ENCODE measurements at regions not wholly inside any gene's neighbourhood (a gene's known extent, or its start where the extent isn't known, plus 50 kb on each side); places are given as distances from the start of the nearest gene placed in this dataset.

GRCh38 chr10:111885919-111886318, 297.6 kb downstream of the GPAM start:
- ChIA-PET POLR2A (no interaction called here), CTCF (no interaction called here)
- no peak overlapping the region for H3K27ac Mint-ChIP-seq
- H3K27me3 Mint-ChIP-seq (ENCODE audit: low read depth) = no peaks in the 10 kb centered on the region
- DNase-seq (ENCODE audit: low spot score) (no peak), ATAC-seq (no peak)
- no peak for TF ChIP-seq NFYB (CRISPR knock-in tag; conservative IDR thresholded peaks at IDR 0.05; ENCODE audit: low read depth)
- no peak for TF ChIP-seq SP1 (CRISPR knock-in tag; conservative IDR thresholded peaks at IDR 0.05)
- TF ChIP-seq, protein P1, sequence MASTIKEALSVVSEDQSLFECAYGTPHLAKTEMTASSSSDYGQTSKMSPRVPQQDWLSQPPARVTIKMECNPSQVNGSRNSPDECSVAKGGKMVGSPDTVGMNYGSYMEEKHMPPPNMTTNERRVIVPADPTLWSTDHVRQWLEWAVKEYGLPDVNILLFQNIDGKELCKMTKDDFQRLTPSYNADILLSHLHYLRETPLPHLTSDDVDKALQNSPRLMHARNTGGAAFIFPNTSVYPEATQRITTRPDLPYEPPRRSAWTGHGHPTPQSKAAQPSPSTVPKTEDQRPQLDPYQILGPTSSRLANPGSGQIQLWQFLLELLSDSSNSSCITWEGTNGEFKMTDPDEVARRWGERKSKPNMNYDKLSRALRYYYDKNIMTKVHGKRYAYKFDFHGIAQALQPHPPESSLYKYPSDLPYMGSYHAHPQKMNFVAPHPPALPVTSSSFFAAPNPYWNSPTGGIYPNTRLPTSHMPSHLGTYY (CRISPR knock-in tag; IDR thresholded peaks at IDR 0.05) = no peak
- no peak for TF ChIP-seq TCF7 (CRISPR knock-in tag; IDR thresholded peaks at IDR 0.05; ENCODE audit: low read depth)
- TF ChIP-seq, protein P2, sequence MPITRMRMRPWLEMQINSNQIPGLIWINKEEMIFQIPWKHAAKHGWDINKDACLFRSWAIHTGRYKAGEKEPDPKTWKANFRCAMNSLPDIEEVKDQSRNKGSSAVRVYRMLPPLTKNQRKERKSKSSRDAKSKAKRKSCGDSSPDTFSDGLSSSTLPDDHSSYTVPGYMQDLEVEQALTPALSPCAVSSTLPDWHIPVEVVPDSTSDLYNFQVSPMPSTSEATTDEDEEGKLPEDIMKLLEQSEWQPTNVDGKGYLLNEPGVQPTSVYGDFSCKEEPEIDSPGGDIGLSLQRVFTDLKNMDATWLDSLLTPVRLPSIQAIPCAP (CRISPR knock-in tag; IDR thresholded peaks at IDR 0.05) = no peak
- TF ChIP-seq CREM (CRISPR knock-in tag; IDR thresholded peaks at IDR 0.05) = no peak
- TF ChIP-seq, protein P3, sequence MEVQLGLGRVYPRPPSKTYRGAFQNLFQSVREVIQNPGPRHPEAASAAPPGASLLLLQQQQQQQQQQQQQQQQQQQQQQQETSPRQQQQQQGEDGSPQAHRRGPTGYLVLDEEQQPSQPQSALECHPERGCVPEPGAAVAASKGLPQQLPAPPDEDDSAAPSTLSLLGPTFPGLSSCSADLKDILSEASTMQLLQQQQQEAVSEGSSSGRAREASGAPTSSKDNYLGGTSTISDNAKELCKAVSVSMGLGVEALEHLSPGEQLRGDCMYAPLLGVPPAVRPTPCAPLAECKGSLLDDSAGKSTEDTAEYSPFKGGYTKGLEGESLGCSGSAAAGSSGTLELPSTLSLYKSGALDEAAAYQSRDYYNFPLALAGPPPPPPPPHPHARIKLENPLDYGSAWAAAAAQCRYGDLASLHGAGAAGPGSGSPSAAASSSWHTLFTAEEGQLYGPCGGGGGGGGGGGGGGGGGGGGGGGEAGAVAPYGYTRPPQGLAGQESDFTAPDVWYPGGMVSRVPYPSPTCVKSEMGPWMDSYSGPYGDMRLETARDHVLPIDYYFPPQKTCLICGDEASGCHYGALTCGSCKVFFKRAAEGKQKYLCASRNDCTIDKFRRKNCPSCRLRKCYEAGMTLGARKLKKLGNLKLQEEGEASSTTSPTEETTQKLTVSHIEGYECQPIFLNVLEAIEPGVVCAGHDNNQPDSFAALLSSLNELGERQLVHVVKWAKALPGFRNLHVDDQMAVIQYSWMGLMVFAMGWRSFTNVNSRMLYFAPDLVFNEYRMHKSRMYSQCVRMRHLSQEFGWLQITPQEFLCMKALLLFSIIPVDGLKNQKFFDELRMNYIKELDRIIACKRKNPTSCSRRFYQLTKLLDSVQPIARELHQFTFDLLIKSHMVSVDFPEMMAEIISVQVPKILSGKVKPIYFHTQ (CRISPR knock-in tag; IDR thresholded peaks at IDR 0.05) = no peak
- TF ChIP-seq JUN (CRISPR knock-in tag; IDR thresholded peaks at IDR 0.05) = no peak
- TF ChIP-seq ZNF281 (CRISPR knock-in tag; IDR thresholded peaks at IDR 0.05) = no peak
- no peak overlapping the region for H3K4me3 Mint-ChIP-seq
- peaks cover 47% of the 10 kb centered on the region for H3K9me3 Mint-ChIP-seq
- H3K36me3 Mint-ChIP-seq = peaks cover 26% of the 10 kb centered on the region
- H3K4me1 Mint-ChIP-seq = peaks cover 33% of the 10 kb centered on the region

DNA sequence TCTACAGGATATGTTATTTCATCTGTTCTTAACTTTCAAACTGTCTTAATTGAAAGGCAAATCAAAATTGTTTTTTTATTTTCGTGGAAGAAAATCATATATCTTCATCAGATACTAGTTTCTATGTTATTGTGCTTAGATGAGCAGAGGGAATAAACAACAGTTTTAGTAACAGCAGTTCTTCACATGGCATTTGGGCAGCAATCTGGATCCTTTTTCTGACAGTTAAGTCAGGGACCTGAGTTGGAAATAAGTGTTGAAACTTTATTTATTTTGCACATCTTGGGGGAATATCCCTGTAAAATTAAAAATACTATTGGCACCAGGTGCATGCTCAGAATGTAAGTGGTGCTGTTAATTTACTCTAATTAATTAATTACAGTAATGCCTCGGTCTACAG, 296.3 kb downstream of the GPAM start:
- peaks cover 26% of the 10 kb centered on the region for H3K36me3 Mint-ChIP-seq
- DNase-seq (ENCODE audit: low spot score) (no peak), ATAC-seq (no peak)
- no peak for TF ChIP-seq KAT7 (CRISPR knock-in tag; IDR thresholded peaks at IDR 0.05; ENCODE audit: borderline replicate concordance)
- TF ChIP-seq ZNF219 (CRISPR knock-in tag; IDR thresholded peaks at IDR 0.05; ENCODE audit: borderline replicate concordance) = no peak
- TF ChIP-seq, protein P1 (CRISPR knock-in tag; IDR thresholded peaks at IDR 0.05) = no peak
- no peak for TF ChIP-seq ZNF671 (CRISPR knock-in tag; IDR thresholded peaks at IDR 0.05)
- H3K9me3 Mint-ChIP-seq = peaks cover 39% of the 10 kb centered on the region
- peaks cover 33% of the 10 kb centered on the region for H3K4me1 Mint-ChIP-seq
- no peak overlapping the region for H3K4me3 Mint-ChIP-seq
- H3K27ac Mint-ChIP-seq = no peak overlapping the region
- H3K27me3 Mint-ChIP-seq (ENCODE audit: low read depth) = no peaks in the 10 kb centered on the region
- POLR2A ChIA-PET = no interaction called here
- CTCF ChIA-PET = no interaction called here

DNA sequence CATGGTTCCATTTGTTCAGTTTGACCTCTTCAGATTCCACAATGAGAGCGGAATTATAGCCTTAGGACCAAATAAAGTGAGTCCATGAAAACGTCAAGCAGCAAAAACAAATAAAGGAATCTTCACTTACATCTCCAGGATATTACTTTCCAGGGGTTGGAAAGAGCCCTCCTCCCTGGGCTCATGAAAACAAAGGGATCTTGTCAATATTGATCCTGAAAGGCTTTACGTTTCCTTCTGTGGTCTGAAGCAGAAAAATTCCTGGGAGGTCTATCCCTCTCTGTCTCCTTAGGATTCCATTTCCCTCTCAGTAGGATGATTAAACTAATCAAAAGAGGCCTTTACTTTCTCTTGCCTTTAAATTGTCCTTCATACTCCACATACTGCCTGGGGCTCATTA, 293.5 kb downstream of the GPAM start:
- peaks cover 40% of the 10 kb centered on the region for H3K9me3 Mint-ChIP-seq
- ChIA-PET POLR2A (no interaction called here), CTCF (no interaction called here)
- H3K27ac Mint-ChIP-seq = no peak overlapping the region
- H3K4me3 Mint-ChIP-seq = no peak overlapping the region
- peaks cover 21% of the 10 kb centered on the region for H3K36me3 Mint-ChIP-seq
- no peaks in the 10 kb centered on the region for H3K27me3 Mint-ChIP-seq (ENCODE audit: low read depth)
- peaks cover 33% of the 10 kb centered on the region for H3K4me1 Mint-ChIP-seq
- no peak for DNase-seq (ENCODE audit: low spot score)
- ATAC-seq = peak; percentile 73
- TF ChIP-seq FOXP1 (CRISPR knock-in tag; IDR thresholded peaks at IDR 0.05; ENCODE audit: borderline replicate concordance) = no peak
- TF ChIP-seq, protein P4, sequence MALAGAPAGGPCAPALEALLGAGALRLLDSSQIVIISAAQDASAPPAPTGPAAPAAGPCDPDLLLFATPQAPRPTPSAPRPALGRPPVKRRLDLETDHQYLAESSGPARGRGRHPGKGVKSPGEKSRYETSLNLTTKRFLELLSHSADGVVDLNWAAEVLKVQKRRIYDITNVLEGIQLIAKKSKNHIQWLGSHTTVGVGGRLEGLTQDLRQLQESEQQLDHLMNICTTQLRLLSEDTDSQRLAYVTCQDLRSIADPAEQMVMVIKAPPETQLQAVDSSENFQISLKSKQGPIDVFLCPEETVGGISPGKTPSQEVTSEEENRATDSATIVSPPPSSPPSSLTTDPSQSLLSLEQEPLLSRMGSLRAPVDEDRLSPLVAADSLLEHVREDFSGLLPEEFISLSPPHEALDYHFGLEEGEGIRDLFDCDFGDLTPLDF (CRISPR knock-in tag; IDR thresholded peaks at IDR 0.05) = no peak
- no peak for TF ChIP-seq HMGA2 (CRISPR knock-in tag; IDR thresholded peaks at IDR 0.05)
- TF ChIP-seq ZNF232 (CRISPR knock-in tag; IDR thresholded peaks at IDR 0.05) = no peak
- TF ChIP-seq, protein P1 (CRISPR knock-in tag; IDR thresholded peaks at IDR 0.05) = no peak
- no peak for TF ChIP-seq ZBTB43 (CRISPR knock-in tag; IDR thresholded peaks at IDR 0.05)
- TF ChIP-seq ZNF416 (CRISPR knock-in tag; IDR thresholded peaks at IDR 0.05) = no peak

Measured in WTC11 (cell line).